GDM1 (cell line): ENCODE measurements at regions not wholly inside any gene's neighbourhood (a gene's known extent, or its start where the extent isn't known, plus 50 kb on each side); places are given as distances from the start of the nearest gene placed in this dataset.

Source experiments
- DNase-seq: peaks from one replicate; lab custom pipeline; 2025; lab: John Stamatoyannopoulos, UW

- no peak for DNase-seq
Measured at GRCh38 chr11:27968461-27968860, 139.5 kb downstream of the KIF18A start.

GRCh38 chr11:27965559-27965958, 142.4 kb downstream of the KIF18A start:
- DNase-seq = no peak

DNA sequence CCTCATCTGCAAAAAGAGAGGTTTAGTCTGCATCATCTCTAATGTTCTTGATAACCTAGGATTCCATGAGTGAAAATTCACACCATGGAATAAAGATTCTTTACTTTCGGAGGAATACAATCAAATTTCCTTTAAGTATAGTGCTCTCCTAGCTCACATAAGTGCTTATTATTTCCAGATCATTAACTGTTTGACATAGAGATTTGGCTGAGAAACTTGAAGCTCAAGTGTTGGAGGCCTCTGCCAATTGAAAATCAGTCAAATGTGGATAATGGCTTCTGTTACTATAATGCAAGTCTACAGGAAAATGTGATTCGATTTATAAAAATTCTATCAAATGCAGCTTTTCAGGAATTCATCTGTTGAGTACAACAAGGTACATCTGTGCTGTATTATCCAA, 144.6 kb downstream of the KIF18A start:
- DNase-seq = no peak

GRCh38 chr11:27949951-27950738, 157.8 kb downstream of the KIF18A start:
- no peak for DNase-seq

GRCh38 chr11:27945348-27945747, 162.6 kb downstream of the KIF18A start:
- no peak for DNase-seq

DNA sequence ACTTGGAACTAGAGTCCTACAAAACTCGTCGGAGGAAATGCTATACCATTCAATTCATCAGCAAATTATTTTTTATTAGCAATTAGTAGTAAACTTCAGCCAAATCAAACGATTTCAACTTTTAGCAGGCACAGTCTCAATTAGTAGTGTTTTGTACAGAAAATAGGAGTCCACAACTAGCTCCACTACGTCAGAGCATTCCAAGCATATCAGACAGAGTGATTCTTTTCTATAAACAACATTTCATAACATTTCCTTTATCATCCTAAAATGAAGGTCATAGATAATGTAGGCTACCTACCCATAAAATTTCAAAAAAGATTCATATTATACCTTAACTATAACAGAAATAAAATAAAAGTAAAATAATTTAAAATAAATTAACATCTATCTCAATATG, 169.9 kb downstream of the KIF18A start:
- DNase-seq = no peak

DNA sequence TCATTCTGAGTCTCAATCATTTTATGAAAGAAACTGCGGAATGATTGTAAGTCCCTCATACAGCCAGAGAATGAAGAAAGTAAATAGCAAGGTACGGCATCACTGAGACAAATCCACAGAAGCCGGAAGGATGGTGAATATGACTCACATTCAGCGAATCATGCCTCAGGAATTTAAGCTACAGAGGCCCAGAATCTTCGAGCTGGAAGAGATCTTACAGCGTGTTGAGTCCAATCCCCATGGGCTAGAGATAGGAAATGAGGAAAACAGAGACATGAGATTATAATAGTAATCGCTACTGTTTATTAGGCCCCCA, 173.2 kb downstream of the KIF18A start:
- no peak for DNase-seq

- DNase-seq = no peak
Measured at GRCh38 chr11:27933992-27934829, 173.7 kb downstream of the KIF18A start.

GRCh38 chr11:27931770-27932169, 176.2 kb downstream of the KIF18A start:
- no peak for DNase-seq

- DNase-seq = no peak
Measured at GRCh38 chr11:27930946-27931345, 177.0 kb downstream of the KIF18A start.

- DNase-seq = no peak
Measured at GRCh38 chr11:27928809-27929208, 179.1 kb downstream of the KIF18A start.

DNA sequence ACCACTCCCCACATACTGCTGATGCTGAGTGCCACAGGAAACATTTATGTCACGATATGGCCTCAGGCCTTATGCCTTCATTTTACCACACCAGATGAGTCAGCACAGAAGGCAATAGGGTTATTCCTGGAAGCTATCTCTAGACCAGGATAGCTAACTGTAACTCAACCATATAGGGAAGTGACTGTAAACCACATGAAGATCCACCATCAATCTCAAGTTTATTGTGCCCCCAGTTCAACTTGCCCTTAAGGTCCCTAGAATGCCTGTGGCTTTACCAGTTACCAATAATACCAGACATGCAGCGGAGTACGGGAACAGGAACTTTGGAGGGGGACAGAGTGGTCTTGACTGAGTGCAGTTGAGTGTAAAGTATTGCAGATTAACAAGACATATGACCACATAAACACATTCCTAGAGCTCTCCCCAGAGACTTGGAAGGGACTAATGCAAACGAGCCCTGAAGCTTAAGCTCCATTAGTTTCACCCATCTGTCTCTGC, 180.9 kb downstream of the KIF18A start:
- peak; percentile 24 for DNase-seq

- no peak for DNase-seq
Measured at GRCh38 chr11:27926486-27926885, 181.5 kb downstream of the KIF18A start.

DNA sequence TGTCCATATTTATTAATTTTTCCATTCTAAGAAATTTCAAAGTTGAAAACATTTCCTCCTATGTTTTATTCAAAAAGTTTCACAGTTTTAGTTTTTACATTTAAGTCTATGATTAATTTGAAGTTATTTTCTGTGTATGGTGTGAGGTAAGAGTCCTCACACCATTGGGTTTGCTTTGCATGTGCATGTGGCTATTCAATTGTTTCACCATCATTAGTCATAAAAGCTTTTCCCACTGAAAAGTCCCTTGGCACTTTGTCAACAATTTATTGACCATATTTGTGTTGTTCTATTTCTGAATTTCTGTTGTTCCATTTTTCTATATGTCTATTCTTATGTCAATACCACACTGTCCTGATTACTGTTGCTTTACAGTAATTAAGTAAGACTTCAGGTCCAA, 186.5 kb downstream of the KIF18A start:
- no peak for DNase-seq

DNA sequence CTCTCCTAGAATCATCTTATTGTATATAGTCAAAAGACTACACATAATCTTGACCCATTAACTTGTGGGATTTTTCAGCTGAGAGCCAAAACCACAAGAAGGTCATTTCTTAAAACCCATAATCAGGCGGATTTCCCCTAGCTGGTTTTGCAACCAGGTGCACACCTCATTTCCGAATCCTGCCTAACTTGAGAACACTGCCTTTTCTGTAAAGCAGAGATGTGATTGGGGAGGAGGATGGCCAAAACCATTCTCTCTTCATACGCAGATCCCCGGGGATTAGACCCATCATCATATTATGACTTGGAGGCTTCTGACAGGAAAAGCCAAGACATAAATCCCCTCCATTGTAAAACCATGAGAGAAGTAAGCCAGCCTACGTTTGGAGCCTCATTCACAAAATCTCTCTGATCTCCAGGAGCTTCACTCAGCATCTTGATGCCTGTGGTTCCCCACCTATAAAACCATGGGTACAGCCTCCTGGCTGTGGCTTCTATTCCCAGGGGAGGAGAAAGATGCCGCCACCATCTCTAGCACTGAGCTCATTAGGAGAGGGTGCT, 191.3 kb downstream of the KIF18A start:
- no peak for DNase-seq

DNA sequence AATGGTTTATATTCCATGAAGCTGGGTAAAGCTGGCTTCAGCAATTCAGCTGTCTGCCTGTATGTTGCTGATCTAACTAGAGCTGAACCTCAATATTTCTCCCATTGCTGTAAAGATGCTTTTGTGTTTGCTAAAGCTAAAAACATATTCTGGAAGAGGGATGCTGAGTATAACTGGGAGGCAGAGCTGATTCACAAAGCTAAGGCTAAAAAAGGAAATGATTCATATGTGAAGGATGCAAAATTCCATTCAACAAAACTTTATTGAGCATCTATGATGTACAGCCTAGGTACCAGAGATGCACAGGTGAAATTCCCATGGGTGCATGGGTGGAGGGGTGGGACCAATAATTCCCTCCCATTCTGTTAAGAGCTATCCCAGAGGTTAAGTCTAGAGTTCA, 193.9 kb downstream of the KIF18A start:
- DNase-seq = no peak

DNA sequence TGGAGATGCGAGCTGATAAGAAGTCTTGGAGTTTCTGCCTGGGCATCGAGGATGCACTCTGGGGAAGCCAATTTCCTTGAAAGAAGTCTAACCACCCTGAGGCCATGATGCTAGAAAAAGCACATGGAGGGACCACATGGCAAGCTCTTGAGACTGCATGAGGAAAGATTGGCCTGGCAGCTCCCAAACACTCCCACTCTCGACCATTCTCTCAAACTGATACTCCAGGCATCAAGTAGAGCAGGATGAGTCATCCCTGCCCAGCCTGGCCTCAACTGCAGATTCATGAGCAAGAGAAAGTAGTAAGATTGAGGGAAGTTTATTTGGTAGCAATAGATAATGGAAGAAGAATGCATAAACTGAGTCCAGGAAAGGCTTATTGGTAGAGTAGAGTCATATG, 194.3 kb downstream of the KIF18A start:
- no peak for DNase-seq

DNA sequence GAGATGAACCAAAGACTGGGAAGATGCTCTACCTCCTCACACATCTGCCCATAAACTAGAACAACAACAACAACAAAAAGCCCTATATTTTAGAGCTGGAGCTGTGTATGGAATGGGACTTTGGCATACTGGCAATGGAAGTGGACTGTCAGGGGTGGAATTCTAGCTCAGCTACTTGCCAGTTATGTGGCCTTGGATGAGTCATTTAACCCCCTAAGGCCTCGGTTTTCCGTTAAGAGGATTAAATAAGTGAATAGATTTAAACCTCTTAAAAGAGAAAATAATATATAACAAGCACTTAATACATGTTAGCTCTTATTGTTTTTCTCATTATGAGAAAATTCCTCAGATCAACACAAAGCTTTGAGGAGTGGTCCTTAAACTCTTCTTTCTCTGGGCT, 195.0 kb downstream of the KIF18A start:
- DNase-seq = no peak

DNA sequence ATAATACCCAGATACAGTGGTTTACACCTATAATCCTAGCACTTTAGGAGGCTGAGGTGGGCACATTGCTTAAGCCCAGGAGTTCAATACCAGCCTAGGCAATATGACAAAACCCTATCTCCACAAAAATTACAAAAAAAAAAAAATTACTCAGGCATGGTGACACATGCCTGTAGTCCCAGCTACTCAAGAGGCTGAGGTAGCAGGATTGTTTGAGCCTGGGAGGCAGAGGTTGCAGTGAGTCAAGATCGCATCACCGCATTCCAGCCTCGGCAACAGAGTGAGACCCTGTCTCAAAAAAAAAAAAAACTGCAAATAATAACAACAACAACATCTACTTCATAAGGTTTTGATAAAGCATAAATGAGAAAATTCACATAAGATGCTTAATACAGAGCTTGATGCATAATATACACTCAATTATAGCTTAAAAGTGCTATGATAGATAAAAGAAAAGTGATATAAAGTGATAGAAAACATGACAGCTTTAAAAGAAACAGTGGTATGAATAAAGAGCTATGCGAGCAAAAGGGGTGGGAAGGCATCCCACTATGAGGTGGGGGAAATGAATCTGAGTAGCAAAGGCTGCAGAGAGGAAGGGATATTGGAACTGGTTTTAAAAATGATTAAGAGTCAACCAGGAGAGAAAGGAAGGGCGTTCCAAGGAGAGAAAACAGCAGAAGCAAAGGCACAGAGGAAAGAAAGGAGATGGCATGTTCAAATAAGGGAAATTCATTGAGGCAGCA, 197.6 kb downstream of the KIF18A start:
- no peak for DNase-seq

DNA sequence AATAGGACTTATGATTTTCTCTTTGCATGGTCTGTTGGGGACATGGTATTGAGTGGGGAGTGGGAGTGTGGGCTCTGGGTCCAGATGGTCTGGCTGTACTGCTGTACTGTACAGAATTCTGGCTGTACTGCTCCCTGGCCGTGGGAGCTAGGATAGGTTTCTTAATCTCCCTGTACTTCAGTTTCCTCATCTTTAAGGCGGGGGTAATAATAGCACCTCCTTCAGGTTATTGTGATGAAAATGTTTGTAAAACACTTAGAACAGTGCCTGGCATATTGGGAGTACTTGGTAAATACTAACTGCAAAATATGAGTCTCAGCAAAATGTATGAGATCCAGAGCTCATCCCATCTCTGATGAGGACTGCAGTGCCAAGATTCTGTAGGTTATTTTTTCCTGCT, 198.6 kb downstream of the KIF18A start:
- no peak for DNase-seq

GRCh38 chr11:27908621-27909020, 199.3 kb downstream of the KIF18A start:
- DNase-seq = no peak

- DNase-seq = no peak
Measured at GRCh38 chr11:27907530-27907929, 200.4 kb downstream of the KIF18A start.
